Mesothelial cell of epicardium (in vitro differentiated cells): ENCODE measurements at regions not wholly inside any gene's neighbourhood (a gene's known extent, or its start where the extent isn't known, plus 50 kb on each side); places are given as distances from the start of the nearest gene placed in this dataset.

Experiments used
- DNase-seq, 2 experiments: peaks; one replicate each; pipeline ENCODE4 v3.0.0; 2021; ENCODE audit warnings: low spot score in 2 of 2; ENCODE audit not compliant: unreplicated experiment in 2 of 2
- H3K27ac Mint-ChIP-seq: 2 replicates; pipeline ENCODE4 v1.8.0; 2021; ENCODE audit warnings: mixed read lengths
- H3K27me3 Mint-ChIP-seq: 2 replicates; pipeline ENCODE4 v1.8.0; 2021; ENCODE audit warnings: low read depth, mixed read lengths
- H3K36me3 Mint-ChIP-seq: 2 replicates; pipeline ENCODE4 v1.8.0; 2021; ENCODE audit warnings: mixed read lengths
- H3K4me1 Mint-ChIP-seq: 2 replicates; pipeline ENCODE4 v1.8.0; 2021; ENCODE audit warnings: mixed read lengths
- H3K4me3 Mint-ChIP-seq: 2 replicates; pipeline ENCODE4 v1.8.0; 2021; ENCODE audit warnings: mild to moderate bottlenecking, moderate library complexity, mixed read lengths
- H3K9me3 Mint-ChIP-seq: 2 replicates; pipeline ENCODE4 v1.8.0; 2021; ENCODE audit warnings: mixed read lengths
- CTCF ChIP-seq: fragments of 200-600 bp; sonication (generic); IDR thresholded peaks from one replicate; pipeline ENCODE4 v1.5.0; 2021; ENCODE audit warnings: antibody characterized with exemption; ENCODE audit not compliant: unreplicated experiment

GRCh38 chr9:84207491-84207951 is 133.0 kb downstream of the SLC28A3 start:
- Mint-ChIP-seq H3K27ac (no peak overlapping the region), H3K36me3 (no peaks in the 10 kb centered on the region), H3K4me1 (peaks cover 5% of the 10 kb centered on the region), H3K27me3 (peaks cover 17% of the 10 kb centered on the region), H3K4me3 (no peak overlapping the region), H3K9me3 (no peaks in the 10 kb centered on the region)
- no peak for TF ChIP-seq CTCF
- no peak for DNase-seq

- peak overlapping the region; percentile 8 for H3K27ac Mint-ChIP-seq
- H3K4me3 Mint-ChIP-seq = no peak overlapping the region
- no peak for DNase-seq
- H3K4me1 Mint-ChIP-seq = peaks cover 5% of the 10 kb centered on the region
- H3K27me3 Mint-ChIP-seq = no peaks in the 10 kb centered on the region
- H3K36me3 Mint-ChIP-seq = no peaks in the 10 kb centered on the region
- TF ChIP-seq CTCF = no peak
- H3K9me3 Mint-ChIP-seq = peaks cover 9% of the 10 kb centered on the region
These were observed 128.3 kb downstream of the SLC28A3 start for GRCh38 chr9:84212246-84212645.

GRCh38 chr9:84212982-84213381 is 127.6 kb downstream of the SLC28A3 start:
- H3K36me3 Mint-ChIP-seq = no peaks in the 10 kb centered on the region
- peaks cover 5% of the 10 kb centered on the region for H3K4me1 Mint-ChIP-seq
- H3K9me3 Mint-ChIP-seq = peaks cover 9% of the 10 kb centered on the region
- no peak for TF ChIP-seq CTCF
- H3K27me3 Mint-ChIP-seq = no peaks in the 10 kb centered on the region
- DNase-seq = no peak
- H3K4me3 Mint-ChIP-seq = no peak overlapping the region
- H3K27ac Mint-ChIP-seq = no peak overlapping the region

GRCh38 chr9:84216151-84216550 is 124.4 kb downstream of the SLC28A3 start:
- Mint-ChIP-seq H3K4me3 (no peak overlapping the region), H3K9me3 (peaks cover 9% of the 10 kb centered on the region), H3K4me1 (peaks cover 5% of the 10 kb centered on the region), H3K27me3 (peaks cover 4% of the 10 kb centered on the region), H3K36me3 (no peaks in the 10 kb centered on the region), H3K27ac (no peak overlapping the region)
- TF ChIP-seq CTCF = no peak
- no peak for DNase-seq

GRCh38 chr9:84218322-84218721 is 122.2 kb downstream of the SLC28A3 start:
- H3K36me3 Mint-ChIP-seq = no peaks in the 10 kb centered on the region
- DNase-seq = no peak
- TF ChIP-seq CTCF = no peak
- no peaks in the 10 kb centered on the region for H3K4me1 Mint-ChIP-seq
- peaks cover 4% of the 10 kb centered on the region for H3K27me3 Mint-ChIP-seq
- H3K9me3 Mint-ChIP-seq = peaks cover 20% of the 10 kb centered on the region
- H3K4me3 Mint-ChIP-seq = no peak overlapping the region
- H3K27ac Mint-ChIP-seq = no peak overlapping the region

- H3K4me3 Mint-ChIP-seq = no peak overlapping the region
- peaks cover 2% of the 10 kb centered on the region for H3K27me3 Mint-ChIP-seq
- DNase-seq = no peak
- no peak for TF ChIP-seq CTCF
- H3K36me3 Mint-ChIP-seq = no peaks in the 10 kb centered on the region
- H3K4me1 Mint-ChIP-seq = no peaks in the 10 kb centered on the region
- no peak overlapping the region for H3K27ac Mint-ChIP-seq
- peaks cover 11% of the 10 kb centered on the region for H3K9me3 Mint-ChIP-seq
These were observed 116.3 kb downstream of the SLC28A3 start for GRCh38 chr9:84224246-84224645.
